B cell (primary cell): ENCODE measurements at regions not wholly inside any gene's neighbourhood (a gene's known extent, or its start where the extent isn't known, plus 50 kb on each side); places are given as distances from the start of the nearest gene placed in this dataset.

ENCODE experiments used
- ATAC-seq: fragments of 200-7000 bp; cut with Tn5 transposase; one replicate; pipeline ENCODE4 v1.10.0; 2021; ENCODE audit warnings: low read depth, mild to moderate bottlenecking, moderate number of reproducible peaks, moderate library complexity
- CTCF ChIA-PET: fragments of 350-600 bp; sonication (Branson Sonifier 250); formaldehyde crosslinking; loops from one replicate; lab custom pipeline; 2021; ENCODE audit warnings: antibody characterized with exemption, inconsistent platforms; lab: Charles Lee
- POLR2A ChIA-PET: fragments of 350-600 bp; sonication (Branson Sonifier 250); formaldehyde crosslinking; loops from one replicate; lab custom pipeline; 2021; ENCODE audit warnings: antibody characterized with exemption; lab: Charles Lee
- DNase-seq: peaks from one replicate; pipeline ENCODE4 v3.0.0; 2013
- H2AFZ ChIP-seq: 2 replicates; pipeline ENCODE4 v1.6.1; 2012; ENCODE audit warnings: mild to moderate bottlenecking, low read depth, low read length; ENCODE audit not compliant: insufficient read depth, poor library complexity, severe bottlenecking
- H3K27ac ChIP-seq, 2 donors: 1 replicate in 1 of 2; 2 replicates in 1 of 2; pipeline ENCODE4 v1.5.1; 2012 to 2013; ENCODE audit warnings: low read length in 2 of 2, mild to moderate bottlenecking in 2 of 2, moderate library complexity in 1 of 2
- H3K27me3 ChIP-seq, 4 experiments: fragments of 200-600 bp in 1 of 4; sonication (generic) in 1 of 4; replicated peaks in 1 of 4; 1 replicate in 2 of 4; 2 replicates in 2 of 4; pipeline versions ENCODE4 v1.6.1 to v1.7.0; 2013 to 2016; ENCODE audit warnings: low read length in 3 of 4, mild to moderate bottlenecking in 2 of 4, mixed read lengths in 1 of 4, moderate library complexity in 1 of 4; ENCODE audit not compliant: insufficient read depth in 4 of 4, control insufficient read depth in 3 of 4; ENCODE audit errors: control extremely low read depth in 1 of 4
- H3K36me3 ChIP-seq, 2 experiments: replicated peaks in 1 of 2; 1 replicate in 1 of 2; 2 replicates in 1 of 2; pipeline versions ENCODE4 v1.6.1 to v1.7.1; 2013; ENCODE audit warnings: low read length in 1 of 2; ENCODE audit not compliant: insufficient read depth in 2 of 2, control insufficient read depth in 1 of 2; ENCODE audit errors: control extremely low read depth in 1 of 2, extremely low read depth in 1 of 2
- H3K4me1 ChIP-seq, 2 donors: fragments of 200-600 bp in 1 of 2; sonication (generic) in 1 of 2; 1 replicate in 1 of 2; 2 replicates in 1 of 2; pipeline versions ENCODE4 v1.5.1 to v1.6.1; 2013 to 2017; ENCODE audit warnings: low read length in 2 of 2; ENCODE audit not compliant: control insufficient read depth in 2 of 2, insufficient read depth in 2 of 2
- H3K4me2 ChIP-seq: replicated peaks from 2 replicates; pipeline ENCODE3; 2012; ENCODE audit warnings: mild to moderate bottlenecking, low read depth, low read length; ENCODE audit not compliant: poor library complexity, severe bottlenecking
- H3K4me3 ChIP-seq, 5 experiments: fragments of 200-600 bp in 1 of 5; sonication (generic) in 1 of 5; 1 replicate in 3 of 5; 2 replicates in 2 of 5; pipeline versions ENCODE4 v1.5.1 to v1.7.0; 2011 to 2016; ENCODE audit warnings: low read length in 4 of 5, mild to moderate bottlenecking in 4 of 5, low read depth in 2 of 5, control low read depth in 1 of 5, moderate library complexity in 1 of 5; ENCODE audit not compliant: insufficient read depth in 1 of 5; ENCODE audit errors: control extremely low read depth in 1 of 5, extremely low read depth in 1 of 5
- H3K79me2 ChIP-seq: fragments of 200-600 bp; sonication (generic); one replicate; pipeline ENCODE4 v1.6.0; 2016; ENCODE audit warnings: low read length; ENCODE audit not compliant: control insufficient read depth, insufficient read depth
- H3K9ac ChIP-seq: fragments of 200-600 bp; sonication (generic); 2 replicates; pipeline ENCODE4 v1.6.1; 2017; ENCODE audit warnings: mild to moderate bottlenecking, low read length, moderate library complexity
- H3K9me3 ChIP-seq, 3 donors: one replicate each; pipeline versions ENCODE4 v1.6.1 to v1.7.1; 2013; ENCODE audit warnings: low read length in 2 of 3; ENCODE audit not compliant: control insufficient read depth in 2 of 3, insufficient read depth in 1 of 3; ENCODE audit errors: control extremely low read depth in 1 of 3
- H4K20me1 ChIP-seq: 2 replicates; pipeline ENCODE4 v1.6.0; 2012; ENCODE audit warnings: mild to moderate bottlenecking, low read length; ENCODE audit not compliant: insufficient read depth, control insufficient read depth, poor library complexity, severe bottlenecking
- H3K27ac Mint-ChIP-seq: one replicate; pipeline ENCODE4 v1.8.0; 2021; ENCODE audit warnings: mixed read lengths
- H3K27me3 Mint-ChIP-seq: one replicate; pipeline ENCODE4 v1.8.0; 2021; ENCODE audit warnings: mixed read lengths
- H3K4me1 Mint-ChIP-seq: one replicate; pipeline ENCODE4 v1.8.0; 2021; ENCODE audit warnings: mixed read lengths
- H3K4me3 Mint-ChIP-seq: one replicate; pipeline ENCODE4 v1.8.0; 2021; ENCODE audit warnings: mixed read lengths
- H3K9me3 Mint-ChIP-seq: one replicate; pipeline ENCODE4 v1.8.0; 2022; ENCODE audit warnings: mixed read lengths; ENCODE audit not compliant: insufficient read depth
- CTCF ChIP-seq: fragments of 200-600 bp; IDR thresholded peaks from one replicate; pipeline ENCODE4 v1.8.0; 2022; ENCODE audit warnings: antibody characterized with exemption, mild to moderate bottlenecking
- EZH2 ChIP-seq: IDR thresholded peaks from 2 replicates; pipeline ENCODE4 v1.6.1; 2012; ENCODE audit warnings: borderline replicate concordance, low read depth, mild to moderate bottlenecking, moderate library complexity, low read length; ENCODE audit not compliant: insufficient read depth, poor library complexity, severe bottlenecking
- WGBS: methylation state at CpG from one replicate; pipeline ENCODE4 v1.1.5; 2013; ENCODE audit warnings: missing lambda C conversion rate; ENCODE audit not compliant: insufficient coverage; 5-methylcytosine and 5-hydroxymethylcytosine counted together
- intact Hi-C: fragments of 100-400 bp; cut with micrococcal nuclease; formaldehyde crosslinking; loops from one replicate; pipeline ENCODE4 v1.10.0; 2022

DNA sequence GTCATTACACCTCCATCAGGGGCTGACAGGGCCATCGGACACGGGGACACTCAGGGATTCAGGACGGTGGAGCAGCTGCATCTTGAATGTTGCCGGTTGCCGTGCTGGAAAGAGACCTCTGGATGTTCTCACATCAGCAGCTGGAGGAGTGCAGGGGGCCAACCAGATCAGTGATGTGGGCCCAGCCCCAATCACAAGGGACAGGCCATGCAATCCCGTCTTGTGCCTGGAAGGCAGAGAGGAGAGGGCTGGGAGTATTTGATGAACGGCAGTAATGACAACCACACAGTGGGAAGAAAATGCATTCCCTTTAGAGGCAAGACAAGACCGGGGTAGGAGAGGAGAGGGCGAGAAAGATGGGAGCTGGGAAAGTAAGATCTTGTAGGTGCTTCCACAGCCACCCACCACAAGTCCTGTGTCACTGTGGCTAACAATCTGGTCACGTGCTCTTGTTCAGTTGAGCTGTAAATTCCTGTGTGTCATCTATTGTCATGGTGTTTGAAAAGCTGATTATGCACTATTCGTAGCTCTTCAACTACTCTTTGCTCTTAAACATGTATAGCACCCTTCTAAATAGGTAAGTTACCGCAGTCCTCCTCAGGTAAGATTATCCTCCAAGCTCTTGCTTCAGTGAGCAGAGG, 85.9 kb upstream of the LEP start:
- Histone ChIP-seq H3K27ac (no peak overlapping the region), H3K9ac (no peak overlapping the region), H3K4me3 (no peak overlapping the region), H2AFZ (no peak overlapping the region), H3K4me1 (no peaks in the 10 kb centered on the region), H3K27me3 (peaks cover 0 to 11% (median 1%) of the 10 kb centered on the region in 4 experiments), H4K20me1 (no peaks in the 10 kb centered on the region), H3K79me2 (no peaks in the 10 kb centered on the region), H3K36me3 (no peaks in the 10 kb centered on the region), H3K4me2 (no peak overlapping the region), H3K9me3 (no peaks in the 10 kb centered on the region)
- intact Hi-C loops: no loop called here
- no peak overlapping the region for H3K4me3 Mint-ChIP-seq
- CTCF ChIA-PET: interaction anchor here (1.6 to 2.4 kb wide), 2 partner anchors 20 to 54 kb away, joined by 6 to 11 read pairs; no protein-coding TSS in a partner anchor
- ATAC-seq (no peak), DNase-seq (no peak)
- POLR2A ChIA-PET: no interaction called here
- peaks cover 35% of the 10 kb centered on the region for H3K27me3 Mint-ChIP-seq
- H3K9me3 Mint-ChIP-seq: no peaks in the 10 kb centered on the region
- TF ChIP-seq CTCF (no peak), EZH2 (no peak)
- 95% methylated on average over 8 of the region's 12 CpGs for WGBS
- no peak overlapping the region for H3K27ac Mint-ChIP-seq
- H3K4me1 Mint-ChIP-seq: no peaks in the 10 kb centered on the region

GRCh38 chr7:128157906-128158305, 83.2 kb upstream of the LEP start:
- TF ChIP-seq EZH2: no peak
- TF ChIP-seq CTCF: no peak
- DNase-seq (no peak), ATAC-seq (no peak)
- Mint-ChIP-seq H3K27ac (no peak overlapping the region), H3K4me1 (no peaks in the 10 kb centered on the region), H3K4me3 (no peak overlapping the region), H3K9me3 (no peaks in the 10 kb centered on the region), H3K27me3 (peaks cover 50% of the 10 kb centered on the region)
- H3K4me2 ChIP-seq: no peak overlapping the region
- H3K4me3 ChIP-seq: no peak overlapping the region
- intact Hi-C loops: no loop called here
- no peaks in the 10 kb centered on the region for H3K4me1 ChIP-seq
- CTCF ChIA-PET: no interaction called here
- no peaks in the 10 kb centered on the region for H3K36me3 ChIP-seq
- H3K79me2 ChIP-seq: no peaks in the 10 kb centered on the region
- no peak overlapping the region for H3K27ac ChIP-seq
- H4K20me1 ChIP-seq: no peaks in the 10 kb centered on the region
- no peak overlapping the region for H2AFZ ChIP-seq
- POLR2A ChIA-PET: no interaction called here
- H3K27me3 ChIP-seq: peaks cover 0 to 15% (median 8%) of the 10 kb centered on the region in 4 experiments
- H3K9ac ChIP-seq: no peak overlapping the region
- WGBS: 93% methylated on average over 7 of the region's 7 CpGs
- no peaks in the 10 kb centered on the region for H3K9me3 ChIP-seq
